ENCODE measurements at regions not wholly inside any gene's neighbourhood (a gene's known extent, or its start where the extent isn't known, plus 50 kb on each side); places are given as distances from the start of the nearest gene placed in this dataset.

DNA sequence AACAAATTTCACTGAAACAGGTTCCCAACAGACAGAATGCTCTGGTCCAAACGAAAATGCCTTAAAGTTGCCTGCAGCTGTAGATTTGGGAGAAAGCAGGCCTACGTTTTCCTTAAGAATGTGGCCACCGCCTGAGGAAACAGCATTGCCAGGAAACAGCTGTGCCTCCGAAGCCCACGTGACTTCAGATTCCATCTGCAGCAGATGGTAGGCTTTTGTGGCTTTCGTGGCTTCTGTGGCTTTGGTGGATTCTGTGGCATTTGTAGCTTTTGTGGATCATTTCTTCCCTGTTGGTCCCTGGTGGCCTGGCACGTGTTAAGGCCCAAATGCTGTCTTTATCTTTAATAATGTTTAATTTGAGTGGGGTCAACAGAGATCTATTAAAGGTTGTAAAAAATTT, 222.9 kb downstream of the TTLL2 start:
- TF ChIP-seq BCL11B (tag by site-specific recombination; IDR thresholded peaks at IDR 0.05; ENCODE audit: low read depth) = no peak
- TF ChIP-seq CTCF (tag by site-specific recombination; IDR thresholded peaks at IDR 0.05) = no peak
- no peak for TF ChIP-seq ZNF513 (tag by site-specific recombination; IDR thresholded peaks at IDR 0.05)
- TF ChIP-seq YY1 (tag by site-specific recombination; IDR thresholded peaks at IDR 0.05) = no peak
- TF ChIP-seq ZNF654 (tag by site-specific recombination; IDR thresholded peaks at IDR 0.05; ENCODE audit: low read depth) = no peak
- TF ChIP-seq ZBTB44 (tag by site-specific recombination; IDR thresholded peaks at IDR 0.05) = no peak
- TF ChIP-seq ZNF121 (tag by site-specific recombination; IDR thresholded peaks at IDR 0.05) = no peak
- TF ChIP-seq TCF7L2 (IDR thresholded peaks at IDR 0.05; ENCODE audit: borderline replicate concordance, low read depth, low read length) = no peak
- TF ChIP-seq, protein P1, sequence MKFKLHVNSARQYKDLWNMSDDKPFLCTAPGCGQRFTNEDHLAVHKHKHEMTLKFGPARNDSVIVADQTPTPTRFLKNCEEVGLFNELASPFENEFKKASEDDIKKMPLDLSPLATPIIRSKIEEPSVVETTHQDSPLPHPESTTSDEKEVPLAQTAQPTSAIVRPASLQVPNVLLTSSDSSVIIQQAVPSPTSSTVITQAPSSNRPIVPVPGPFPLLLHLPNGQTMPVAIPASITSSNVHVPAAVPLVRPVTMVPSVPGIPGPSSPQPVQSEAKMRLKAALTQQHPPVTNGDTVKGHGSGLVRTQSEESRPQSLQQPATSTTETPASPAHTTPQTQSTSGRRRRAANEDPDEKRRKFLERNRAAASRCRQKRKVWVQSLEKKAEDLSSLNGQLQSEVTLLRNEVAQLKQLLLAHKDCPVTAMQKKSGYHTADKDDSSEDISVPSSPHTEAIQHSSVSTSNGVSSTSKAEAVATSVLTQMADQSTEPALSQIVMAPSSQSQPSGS (tag by site-specific recombination; IDR thresholded peaks at IDR 0.05; ENCODE audit: low read depth) = no peak
- no peak for TF ChIP-seq REPIN1 (tag by site-specific recombination; IDR thresholded peaks at IDR 0.05; ENCODE audit: low read depth)
- TF ChIP-seq ZNF423 (tag by site-specific recombination; IDR thresholded peaks at IDR 0.05) = no peak

Measured in HEK293 (cell line).